Cardiac muscle cell (in vitro differentiated cells and primary cell): ENCODE measurements at regions not wholly inside any gene's neighbourhood (a gene's known extent, or its start where the extent isn't known, plus 50 kb on each side); places are given as distances from the start of the nearest gene placed in this dataset.
A peak's percentile ranks its signal among the peaks of the same experiment; 100 is the strongest.
"Not testable (repeated sequence)": the region's sequence is repeated elsewhere in the genome, so short reads cannot be mapped to it uniquely, and the experiment has no call there.

Source experiments
- DNase-seq, 2 donors: peaks; one replicate each; pipeline versions ENCODE4 v3.0.0 to v3.0.0-alpha.2; 2010 to 2017; ENCODE audit warnings: low read depth in 1 of 2, low spot score in 1 of 2
- H3K27ac ChIP-seq: fragments of 200-600 bp; sonication (generic); 2 replicates; pipeline ENCODE4 v1.5.1; 2016
- H3K27me3 ChIP-seq: fragments of 200-600 bp; sonication (generic); 2 replicates; pipeline ENCODE4 v1.6.0; 2016; ENCODE audit warnings: control low read depth
- H3K36me3 ChIP-seq: fragments of 200-600 bp; sonication (generic); 2 replicates; pipeline ENCODE4 v1.5.1; 2016; ENCODE audit warnings: control low read depth
- H3K4me1 ChIP-seq: fragments of 200-600 bp; sonication (generic); 2 replicates; pipeline ENCODE4 v1.8.1; 2017; ENCODE audit warnings: low read depth, mild to moderate bottlenecking, mixed run types
- H3K4me3 ChIP-seq: fragments of 200-600 bp; sonication (generic); 2 replicates; pipeline ENCODE4 v1.5.1; 2016; ENCODE audit warnings: mild to moderate bottlenecking
- H3K9me3 ChIP-seq: fragments of 200-600 bp; sonication (generic); 2 replicates; pipeline ENCODE4 v1.5.1; 2017; ENCODE audit warnings: low read depth, mild to moderate bottlenecking, control low read depth
- CTCF ChIP-seq: IDR thresholded peaks from 2 replicates; pipeline ENCODE4 v1.5.1; 2012; ENCODE audit warnings: low read depth, mild to moderate bottlenecking, low read length

GRCh38 chr7:124254396-124254795 is 221.5 kb upstream of the TMEM229A start:
- DNase-seq = no peak
- Histone ChIP-seq H3K4me1 (peaks cover 40% of the 10 kb centered on the region), H3K9me3 (no peaks in the 10 kb centered on the region), H3K4me3 (no peak overlapping the region), H3K36me3 (no peaks in the 10 kb centered on the region), H3K27me3 (no peaks in the 10 kb centered on the region), H3K27ac (peak overlapping the region; percentile 61)
- no peak for TF ChIP-seq CTCF

DNA sequence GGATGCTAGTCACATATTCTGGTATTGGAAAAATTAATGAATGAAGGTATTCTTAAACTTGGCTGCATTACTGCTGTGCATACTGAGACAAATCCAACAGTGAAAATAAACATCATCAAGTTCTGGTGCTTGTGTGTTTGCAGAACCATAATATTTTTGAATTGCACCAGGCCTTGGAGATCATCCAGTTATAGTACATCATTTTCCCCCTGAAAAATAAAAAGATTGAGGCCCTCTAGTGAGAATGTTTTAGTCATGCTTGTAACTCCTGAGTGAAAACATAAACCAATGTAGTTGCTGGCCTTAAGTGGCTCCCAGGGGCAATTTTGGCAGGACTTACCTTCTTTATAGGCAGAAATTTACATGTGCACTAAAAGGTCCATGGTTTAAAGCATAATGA is 218.8 kb upstream of the TMEM229A start:
- Histone ChIP-seq H3K4me1 (peaks cover 21% of the 10 kb centered on the region), H3K27me3 (no peaks in the 10 kb centered on the region), H3K36me3 (no peaks in the 10 kb centered on the region), H3K27ac (no peak overlapping the region), H3K4me3 (no peak overlapping the region), H3K9me3 (no peaks in the 10 kb centered on the region)
- DNase-seq = no peak
- TF ChIP-seq CTCF = no peak

- peaks cover 13% of the 10 kb centered on the region for H3K4me1 ChIP-seq
- DNase-seq = no peak
- no peak overlapping the region for H3K4me3 ChIP-seq
- H3K27me3 ChIP-seq = no peaks in the 10 kb centered on the region
- TF ChIP-seq CTCF = no peak
- no peak overlapping the region for H3K27ac ChIP-seq
- no peaks in the 10 kb centered on the region for H3K36me3 ChIP-seq
- no peaks in the 10 kb centered on the region for H3K9me3 ChIP-seq
Measured at GRCh38 chr7:124250297-124251034, 217.6 kb upstream of the TMEM229A start.

DNA sequence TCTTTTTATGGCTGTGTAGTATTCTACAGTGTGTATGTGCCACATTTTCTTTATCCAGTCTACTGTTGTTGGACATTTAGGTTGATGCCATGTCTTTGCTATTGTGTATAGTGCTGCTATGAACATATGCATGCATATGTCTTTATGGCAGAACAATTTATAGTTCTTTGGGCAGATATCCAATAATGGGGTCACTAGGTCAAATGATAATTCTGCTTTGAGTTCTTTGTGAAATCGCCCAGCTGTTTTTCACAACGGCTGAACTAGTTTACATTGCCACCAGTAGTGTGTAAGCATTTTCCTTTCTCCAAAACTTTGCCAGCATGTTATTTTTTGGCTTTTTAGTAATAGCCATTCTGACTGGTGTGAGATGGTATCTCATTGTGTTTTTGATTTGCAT is 214.8 kb upstream of the TMEM229A start:
- Histone ChIP-seq H3K4me3 (no peak overlapping the region), H3K27me3 (no peaks in the 10 kb centered on the region), H3K4me1 (no peaks in the 10 kb centered on the region), H3K36me3 (no peaks in the 10 kb centered on the region), H3K9me3 (no peaks in the 10 kb centered on the region), H3K27ac (no peak overlapping the region)
- TF ChIP-seq CTCF = no peak
- DNase-seq = no peak

GRCh38 chr7:124246262-124246863 is 213.5 kb upstream of the TMEM229A start:
- Histone ChIP-seq H3K27me3 (no peaks in the 10 kb centered on the region), H3K4me1 (no peaks in the 10 kb centered on the region), H3K4me3 (no peak overlapping the region), H3K9me3 (no peaks in the 10 kb centered on the region), H3K36me3 (no peaks in the 10 kb centered on the region), H3K27ac (no peak overlapping the region)
- DNase-seq = no peak
- TF ChIP-seq CTCF = no peak

- not testable (repeated sequence) for H3K27me3 ChIP-seq, H3K4me3 ChIP-seq, DNase-seq, H3K27ac ChIP-seq, H3K4me1 ChIP-seq, H3K9me3 ChIP-seq, H3K36me3 ChIP-seq
Measured at GRCh38 chr7:124244469-124244868, 211.6 kb upstream of the TMEM229A start.
